Ishikawa (cell line): ENCODE measurements at regions not wholly inside any gene's neighbourhood (a gene's known extent, or its start where the extent isn't known, plus 50 kb on each side); places are given as distances from the start of the nearest gene placed in this dataset.

Source experiments
- CEBPB ChIP-seq: IDR thresholded peaks from 2 replicates; pipeline ENCODE4 v1.6.1; 2012
- EP300 ChIP-seq: IDR thresholded peaks from 2 replicates; pipeline ENCODE4 v1.6.1; 2012; ENCODE audit warnings: borderline replicate concordance
- RAD21 ChIP-seq: IDR thresholded peaks from 2 replicates; pipeline ENCODE4 v1.6.1; 2012; ENCODE audit warnings: low read depth
- TAF1 ChIP-seq: IDR thresholded peaks from 2 replicates; pipeline ENCODE4 v1.6.1; 2012; ENCODE audit warnings: low read depth, mild to moderate bottlenecking
- TEAD4 ChIP-seq: IDR thresholded peaks from 2 replicates; pipeline ENCODE4 v1.6.1; 2012
- YY1 ChIP-seq: IDR thresholded peaks from 2 replicates; pipeline ENCODE4 v1.6.1; 2012; ENCODE audit warnings: low read depth
- ZBTB7A ChIP-seq: IDR thresholded peaks from 2 replicates; pipeline ENCODE4 v1.6.1; 2012; ENCODE audit warnings: low read depth
- TF ChIP-seq, protein P1 (sequence below): IDR thresholded peaks from 2 replicates; pipeline ENCODE4 v1.6.1; 2012; ENCODE audit warnings: low read depth, mild to moderate bottlenecking
- TF ChIP-seq, protein P2 (sequence below): IDR thresholded peaks from 2 replicates; pipeline ENCODE4 v1.6.1; 2012
- TF ChIP-seq, protein P3 (sequence below): IDR thresholded peaks from 2 replicates; pipeline ENCODE4 v1.6.1; 2012

DNA sequence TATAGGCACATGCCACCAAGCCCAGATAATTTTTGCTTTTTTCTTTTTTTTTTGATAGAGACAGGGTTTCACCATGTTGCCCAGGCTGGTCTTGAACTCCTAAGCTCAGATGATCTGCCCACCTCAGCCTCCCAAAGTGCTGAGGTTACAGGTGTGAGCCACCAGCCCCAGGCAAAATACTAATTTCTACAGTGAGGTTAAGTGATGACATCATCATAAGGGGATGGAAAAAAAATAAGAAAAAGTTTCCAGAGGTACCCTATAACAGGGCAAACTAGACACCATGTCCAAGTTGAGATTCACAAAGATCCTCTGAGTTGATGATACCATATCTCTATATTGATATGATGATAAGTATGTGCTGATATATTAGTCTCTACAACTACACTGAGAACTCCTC lies 163.7 kb upstream of the ACVR2A start:
- TF ChIP-seq EP300 (no peak), RAD21 (no peak), TEAD4 (no peak), YY1 (no peak), CEBPB (no peak), ZBTB7A (no peak), TAF1 (no peak)
- TF ChIP-seq, protein P1, sequence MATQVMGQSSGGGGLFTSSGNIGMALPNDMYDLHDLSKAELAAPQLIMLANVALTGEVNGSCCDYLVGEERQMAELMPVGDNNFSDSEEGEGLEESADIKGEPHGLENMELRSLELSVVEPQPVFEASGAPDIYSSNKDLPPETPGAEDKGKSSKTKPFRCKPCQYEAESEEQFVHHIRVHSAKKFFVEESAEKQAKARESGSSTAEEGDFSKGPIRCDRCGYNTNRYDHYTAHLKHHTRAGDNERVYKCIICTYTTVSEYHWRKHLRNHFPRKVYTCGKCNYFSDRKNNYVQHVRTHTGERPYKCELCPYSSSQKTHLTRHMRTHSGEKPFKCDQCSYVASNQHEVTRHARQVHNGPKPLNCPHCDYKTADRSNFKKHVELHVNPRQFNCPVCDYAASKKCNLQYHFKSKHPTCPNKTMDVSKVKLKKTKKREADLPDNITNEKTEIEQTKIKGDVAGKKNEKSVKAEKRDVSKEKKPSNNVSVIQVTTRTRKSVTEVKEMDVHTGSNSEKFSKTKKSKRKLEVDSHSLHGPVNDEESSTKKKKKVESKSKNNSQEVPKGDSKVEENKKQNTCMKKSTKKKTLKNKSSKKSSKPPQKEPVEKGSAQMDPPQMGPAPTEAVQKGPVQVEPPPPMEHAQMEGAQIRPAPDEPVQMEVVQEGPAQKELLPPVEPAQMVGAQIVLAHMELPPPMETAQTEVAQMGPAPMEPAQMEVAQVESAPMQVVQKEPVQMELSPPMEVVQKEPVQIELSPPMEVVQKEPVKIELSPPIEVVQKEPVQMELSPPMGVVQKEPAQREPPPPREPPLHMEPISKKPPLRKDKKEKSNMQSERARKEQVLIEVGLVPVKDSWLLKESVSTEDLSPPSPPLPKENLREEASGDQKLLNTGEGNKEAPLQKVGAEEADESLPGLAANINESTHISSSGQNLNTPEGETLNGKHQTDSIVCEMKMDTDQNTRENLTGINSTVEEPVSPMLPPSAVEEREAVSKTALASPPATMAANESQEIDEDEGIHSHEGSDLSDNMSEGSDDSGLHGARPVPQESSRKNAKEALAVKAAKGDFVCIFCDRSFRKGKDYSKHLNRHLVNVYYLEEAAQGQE = no peak
- TF ChIP-seq, protein P2, sequence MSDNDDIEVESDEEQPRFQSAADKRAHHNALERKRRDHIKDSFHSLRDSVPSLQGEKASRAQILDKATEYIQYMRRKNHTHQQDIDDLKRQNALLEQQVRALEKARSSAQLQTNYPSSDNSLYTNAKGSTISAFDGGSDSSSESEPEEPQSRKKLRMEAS = no peak
- TF ChIP-seq, protein P3, sequence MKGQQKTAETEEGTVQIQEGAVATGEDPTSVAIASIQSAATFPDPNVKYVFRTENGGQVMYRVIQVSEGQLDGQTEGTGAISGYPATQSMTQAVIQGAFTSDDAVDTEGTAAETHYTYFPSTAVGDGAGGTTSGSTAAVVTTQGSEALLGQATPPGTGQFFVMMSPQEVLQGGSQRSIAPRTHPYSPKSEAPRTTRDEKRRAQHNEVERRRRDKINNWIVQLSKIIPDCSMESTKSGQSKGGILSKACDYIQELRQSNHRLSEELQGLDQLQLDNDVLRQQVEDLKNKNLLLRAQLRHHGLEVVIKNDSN = no peak
